ENCODE measurements at regions not wholly inside any gene's neighbourhood (a gene's known extent, or its start where the extent isn't known, plus 50 kb on each side); places are given as distances from the start of the nearest gene placed in this dataset.

DNA sequence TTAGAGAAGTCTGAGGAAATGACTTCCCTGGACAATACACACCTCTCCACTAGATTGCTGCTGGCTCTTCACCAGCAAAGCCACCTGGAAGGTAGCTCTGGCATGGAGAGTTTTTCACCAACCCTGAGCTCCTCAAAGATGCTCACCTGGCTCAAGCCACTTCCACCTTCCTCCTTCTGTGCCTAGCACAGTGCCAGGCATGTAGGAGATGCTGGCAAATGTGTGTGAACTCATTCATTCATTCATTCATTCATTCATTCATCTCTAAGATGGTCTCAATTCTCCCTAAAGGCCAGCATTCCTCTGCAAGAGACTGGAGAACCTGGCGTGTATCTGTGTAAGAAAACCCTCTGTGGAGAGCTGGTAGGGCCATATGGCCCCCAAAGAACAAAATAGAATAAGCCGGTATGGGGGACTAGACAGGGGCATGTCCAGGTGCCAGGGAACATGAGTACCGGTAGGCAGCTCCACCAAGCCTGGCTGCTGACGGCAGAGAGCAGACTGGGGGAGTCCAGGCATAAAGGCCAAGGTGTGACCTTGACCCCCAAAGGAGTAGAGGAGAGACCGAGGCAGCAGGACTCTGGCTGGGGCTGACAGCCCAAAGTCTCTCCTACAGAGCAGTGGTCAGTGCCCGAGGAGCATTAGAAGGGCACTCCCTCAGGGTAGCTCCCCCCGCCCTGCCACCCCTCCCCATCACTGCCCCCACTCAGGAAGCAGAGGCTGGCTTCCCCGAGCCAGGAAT lies 132.2 kb upstream of the TNRC6C start:
- Histone ChIP-seq H3K9me3 (no peaks in the 10 kb centered on the region), H3K27ac (no peak overlapping the region), H3K4me1 (peaks cover 0 to 15% of the 10 kb centered on the region in 2 donors), H3K36me3 (no peaks in the 10 kb centered on the region), H3K4me3 (no peak overlapping the region), H3K27me3 (no peaks in the 10 kb centered on the region)
- DNase-seq (ENCODE audit: low spot score in 2 of 2) = no peak
- intact Hi-C loops (cut with DNase I; ENCODE audit: low total_unique reads) = no loop called here
- TF ChIP-seq POLR2A (IDR thresholded peaks at IDR 0.05) = no peak

DNA sequence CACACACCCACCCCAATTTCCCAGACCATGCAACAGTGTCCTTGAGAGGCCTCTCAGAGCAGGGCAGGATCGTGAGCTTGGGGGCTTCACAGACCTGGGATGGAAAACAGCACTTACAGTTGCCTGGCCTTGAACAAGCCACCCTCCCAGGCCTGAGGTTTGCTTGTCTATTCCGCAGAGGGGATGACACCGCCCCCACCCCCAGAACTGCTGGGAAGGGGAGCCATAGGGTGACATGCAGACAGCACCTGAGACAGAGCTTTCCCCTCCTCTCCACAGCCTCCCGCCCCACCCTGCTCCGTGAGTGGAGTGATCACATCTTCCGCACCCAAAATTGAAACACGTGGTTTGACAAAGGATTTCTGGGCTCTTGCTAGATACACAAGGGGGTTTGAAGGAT lies 131.5 kb upstream of the TNRC6C start:
- TF ChIP-seq POLR2AphosphoS5 (IDR thresholded peaks at IDR 0.05) (no peak), CTCF (IDR thresholded peaks at IDR 0.05) (no peak), POLR2A (IDR thresholded peaks at IDR 0.05) (no peak)
- Histone ChIP-seq H3K27me3 (no peaks in the 10 kb centered on the region), H3K9me3 (no peaks in the 10 kb centered on the region), H3K27ac (no peak overlapping the region), H3K36me3 (no peaks in the 10 kb centered on the region), H3K4me3 (no peak overlapping the region), H3K4me1 (peaks cover 0 to 15% of the 10 kb centered on the region in 2 donors)
- DNase-seq (ENCODE audit: low spot score in 2 of 2) = no peak
- intact Hi-C loops (cut with DNase I; ENCODE audit: low total_unique reads) = no loop called here

DNA sequence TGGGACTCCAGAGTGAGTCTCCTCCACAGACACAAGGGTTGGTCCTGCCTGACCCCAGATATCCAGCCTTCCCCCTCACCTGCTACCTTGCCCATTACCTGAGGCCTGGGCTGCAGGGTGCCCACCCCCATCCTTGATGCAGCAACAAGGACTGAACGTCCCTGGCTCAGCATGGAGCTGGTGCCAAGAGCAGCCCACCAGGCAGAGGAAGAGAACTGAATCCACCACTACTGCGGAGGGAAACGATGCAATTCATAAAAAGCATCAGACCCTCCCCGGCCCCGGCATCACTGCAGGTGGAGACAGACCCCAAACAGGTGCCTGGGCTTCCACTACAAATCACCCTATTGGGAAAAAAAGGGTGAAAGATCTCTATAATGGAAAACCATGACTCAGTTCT lies 131.0 kb upstream of the TNRC6C start:
- intact Hi-C loops (cut with DNase I; ENCODE audit: low total_unique reads) = no loop called here
- no peaks in the 10 kb centered on the region for H3K9me3 ChIP-seq
- no peaks in the 10 kb centered on the region for H3K36me3 ChIP-seq
- H3K4me3 ChIP-seq = no peak overlapping the region
- no peak overlapping the region for H3K27ac ChIP-seq
- no peaks in the 10 kb centered on the region for H3K27me3 ChIP-seq
- H3K4me1 ChIP-seq = peaks cover 0 to 15% of the 10 kb centered on the region in 2 donors
- no peak for DNase-seq (ENCODE audit: low spot score in 2 of 2)
- TF ChIP-seq POLR2A (IDR thresholded peaks at IDR 0.05) (no peak), POLR2AphosphoS5 (IDR thresholded peaks at IDR 0.05) (no peak), CTCF (IDR thresholded peaks at IDR 0.05) (no peak)

- peak overlapping the region in 1 of 2 donors; percentile 96 for H3K27ac ChIP-seq
Measured at GRCh38 chr17:77828749-77829539, 129.6 kb upstream of the TNRC6C start.

More at GRCh38 chr17:77828749-77829539, 129.6 kb upstream of the TNRC6C start:
- Histone ChIP-seq H3K4me3 (no peak overlapping the region), H3K9me3 (no peaks in the 10 kb centered on the region), H3K27me3 (no peaks in the 10 kb centered on the region), H3K36me3 (no peaks in the 10 kb centered on the region), H3K4me1 (peaks cover 0 to 15% of the 10 kb centered on the region in 2 donors)
- no peak for DNase-seq (ENCODE audit: low spot score in 2 of 2)
- TF ChIP-seq CTCF (IDR thresholded peaks at IDR 0.05) (no peak), POLR2AphosphoS5 (IDR thresholded peaks at IDR 0.05) (no peak), POLR2A (IDR thresholded peaks at IDR 0.05) (no peak)
- intact Hi-C loops (cut with DNase I; ENCODE audit: low total_unique reads) = no loop called here

Data from breast epithelium (tissue), 4 donors.